ENCODE measurements at regions not wholly inside any gene's neighbourhood (a gene's known extent, or its start where the extent isn't known, plus 50 kb on each side); places are given as distances from the start of the nearest gene placed in this dataset.

GRCh38 chr5:175037820-175038219 lies 313.4 kb downstream of the MSX2 start:
- Mint-ChIP-seq H3K27ac (no peak overlapping the region), H3K27me3 (peaks cover 3% of the 10 kb centered on the region), H3K9me3 (ENCODE audit: low read depth) (peaks cover 4% of the 10 kb centered on the region), H3K36me3 (ENCODE audit: insufficient read depth) (no peaks in the 10 kb centered on the region), H3K4me1 (ENCODE audit: low read depth) (no peaks in the 10 kb centered on the region), H3K4me3 (ENCODE audit: low read depth) (no peak overlapping the region)
- no peak for TF ChIP-seq CTCF (IDR thresholded peaks at IDR 0.05; ENCODE audit: unreplicated experiment)
- no peak for DNase-seq (ENCODE audit: low spot score, unreplicated experiment)

GRCh38 chr5:175035882-175036533 lies 311.6 kb downstream of the MSX2 start:
- H3K27me3 Mint-ChIP-seq: peaks cover 3% of the 10 kb centered on the region
- no peak overlapping the region for H3K27ac Mint-ChIP-seq
- no peak for TF ChIP-seq CTCF (IDR thresholded peaks at IDR 0.05; ENCODE audit: unreplicated experiment)
- H3K4me3 Mint-ChIP-seq (ENCODE audit: low read depth): no peak overlapping the region
- peaks cover 4% of the 10 kb centered on the region for H3K9me3 Mint-ChIP-seq (ENCODE audit: low read depth)
- H3K4me1 Mint-ChIP-seq (ENCODE audit: low read depth): no peaks in the 10 kb centered on the region
- DNase-seq (ENCODE audit: low spot score, unreplicated experiment): no peak
- no peaks in the 10 kb centered on the region for H3K36me3 Mint-ChIP-seq (ENCODE audit: insufficient read depth)

GRCh38 chr5:175034924-175035323 lies 310.5 kb downstream of the MSX2 start:
- TF ChIP-seq CTCF (IDR thresholded peaks at IDR 0.05; ENCODE audit: unreplicated experiment): no peak
- Mint-ChIP-seq H3K4me1 (ENCODE audit: low read depth) (no peaks in the 10 kb centered on the region), H3K4me3 (ENCODE audit: low read depth) (no peak overlapping the region), H3K36me3 (ENCODE audit: insufficient read depth) (no peaks in the 10 kb centered on the region), H3K27me3 (peaks cover 6% of the 10 kb centered on the region), H3K9me3 (ENCODE audit: low read depth) (peaks cover 4% of the 10 kb centered on the region), H3K27ac (no peak overlapping the region)
- DNase-seq (ENCODE audit: low spot score, unreplicated experiment): no peak

GRCh38 chr5:175032741-175033151 lies 308.4 kb downstream of the MSX2 start:
- DNase-seq (ENCODE audit: low spot score, unreplicated experiment): no peak
- H3K27me3 Mint-ChIP-seq: peaks cover 6% of the 10 kb centered on the region
- peaks cover 4% of the 10 kb centered on the region for H3K9me3 Mint-ChIP-seq (ENCODE audit: low read depth)
- TF ChIP-seq CTCF (IDR thresholded peaks at IDR 0.05; ENCODE audit: unreplicated experiment): no peak
- no peaks in the 10 kb centered on the region for H3K36me3 Mint-ChIP-seq (ENCODE audit: insufficient read depth)
- H3K4me1 Mint-ChIP-seq (ENCODE audit: low read depth): no peaks in the 10 kb centered on the region
- H3K27ac Mint-ChIP-seq: no peak overlapping the region
- H3K4me3 Mint-ChIP-seq (ENCODE audit: low read depth): no peak overlapping the region

DNA sequence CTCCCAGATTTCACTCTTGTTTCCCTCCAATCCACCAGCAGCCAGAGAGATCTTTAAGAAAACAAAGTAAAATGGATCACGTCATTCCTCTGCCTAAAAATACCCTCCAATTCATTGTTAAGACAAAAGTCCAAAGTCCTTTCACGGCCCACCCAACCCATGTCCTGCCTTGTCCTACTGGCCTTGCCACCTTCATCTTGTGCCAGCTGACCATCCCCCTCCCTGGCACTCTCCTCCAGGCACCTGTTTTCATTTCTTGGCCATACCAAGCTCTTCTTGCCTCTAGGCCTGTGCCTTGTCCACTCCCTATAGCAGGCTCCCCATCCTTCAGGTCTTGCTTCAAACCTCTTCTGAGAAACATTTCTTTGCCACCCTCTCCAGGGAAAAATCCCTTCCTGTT lies 307.6 kb downstream of the MSX2 start:
- Mint-ChIP-seq H3K27me3 (peaks cover 6% of the 10 kb centered on the region), H3K36me3 (ENCODE audit: insufficient read depth) (no peaks in the 10 kb centered on the region), H3K9me3 (ENCODE audit: low read depth) (peaks cover 4% of the 10 kb centered on the region), H3K27ac (no peak overlapping the region), H3K4me3 (ENCODE audit: low read depth) (no peak overlapping the region), H3K4me1 (ENCODE audit: low read depth) (no peaks in the 10 kb centered on the region)
- no peak for TF ChIP-seq CTCF (IDR thresholded peaks at IDR 0.05; ENCODE audit: unreplicated experiment)
- DNase-seq (ENCODE audit: low spot score, unreplicated experiment): no peak
